ENCODE measurements at regions not wholly inside any gene's neighbourhood (a gene's known extent, or its start where the extent isn't known, plus 50 kb on each side); places are given as distances from the start of the nearest gene placed in this dataset.
"Not testable (repeated sequence)": the region's sequence is repeated elsewhere in the genome, so short reads cannot be mapped to it uniquely, and the experiment has no call there.

DNA sequence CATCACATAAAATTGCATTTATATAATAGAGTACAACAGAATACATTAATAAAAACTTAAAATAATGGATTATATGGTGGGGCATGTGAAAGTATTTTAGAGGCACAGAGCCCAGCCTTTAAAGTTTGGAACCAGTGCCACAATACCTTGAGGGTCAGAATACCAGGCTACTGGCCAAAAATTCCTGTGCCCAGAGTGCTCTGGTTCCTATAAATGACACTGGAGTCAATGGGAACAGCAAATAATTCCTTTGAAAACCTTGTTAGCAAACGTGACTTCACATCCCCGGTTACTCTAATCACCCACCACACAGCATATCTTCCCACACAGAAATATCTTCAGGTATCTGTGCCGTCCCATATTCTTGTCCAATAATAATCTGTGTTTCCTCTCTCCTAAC, 1242.6 kb downstream of the DIAPH3 start:
- no peak for TF ChIP-seq JUND (IDR thresholded peaks at IDR 0.05; ENCODE audit: low read depth)
- in situ Hi-C loops (cut with HindIII; ENCODE audit: low pct_unique_long_range_greater_than_20kb, low sequenced_read_pairs), result no loop called here
- DNase-seq (ENCODE audit: low read depth in 1 of 2, low spot score in 1 of 2), result peak in 1 of 2 experiments; percentile 66

DNA sequence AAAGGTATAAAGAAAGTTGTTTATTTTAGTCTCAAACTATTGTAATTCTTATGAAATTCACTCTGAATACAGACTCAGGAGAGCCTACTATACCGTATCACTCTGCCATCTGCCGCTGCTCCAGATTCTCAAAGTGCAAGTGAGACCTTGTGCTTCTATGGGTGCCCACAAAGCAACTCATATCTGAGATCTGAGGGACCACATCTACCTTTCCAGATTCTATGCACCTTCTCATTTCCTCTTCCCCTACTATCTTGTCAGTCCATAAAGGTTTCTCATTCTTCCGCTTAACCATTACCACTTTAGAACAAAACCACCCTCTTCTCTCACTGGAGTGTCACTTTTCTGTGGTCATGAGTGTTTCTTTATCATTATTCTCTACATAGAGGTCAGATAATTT, 1236.9 kb downstream of the DIAPH3 start:
- in situ Hi-C loops (cut with HindIII; ENCODE audit: low pct_unique_long_range_greater_than_20kb, low sequenced_read_pairs), result no loop called here

DNA sequence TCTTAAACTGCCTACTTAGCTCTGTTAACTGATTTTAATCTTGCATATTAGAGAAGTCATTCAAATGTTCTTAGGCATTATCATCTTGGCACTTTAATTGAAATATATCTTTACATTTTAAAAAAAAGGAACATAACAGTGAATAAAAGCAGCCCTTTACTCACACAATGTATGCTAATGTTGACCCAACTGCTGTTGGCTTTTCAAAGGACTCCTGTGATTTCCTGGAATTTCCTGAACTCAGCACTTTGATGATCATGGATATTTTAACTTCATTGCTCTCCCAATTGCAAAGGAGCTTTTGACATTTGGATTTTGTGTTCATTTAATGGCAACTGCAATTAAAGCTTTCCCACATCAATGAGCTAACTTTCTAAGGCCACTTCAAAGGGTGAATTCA, 1230.3 kb downstream of the DIAPH3 start:
- in situ Hi-C loops (cut with HindIII; ENCODE audit: low pct_unique_long_range_greater_than_20kb, low sequenced_read_pairs), result no loop called here
- DNase-seq (ENCODE audit: low read depth in 1 of 2, low spot score in 1 of 2), result no peak
- TF ChIP-seq JUND (IDR thresholded peaks at IDR 0.05; ENCODE audit: low read depth), result no peak

More for the DNA sequence above, 1236.9 kb downstream of the DIAPH3 start:
- no peak for DNase-seq (ENCODE audit: low read depth in 1 of 2, low spot score in 1 of 2)
- no peak for TF ChIP-seq JUND (IDR thresholded peaks at IDR 0.05; ENCODE audit: low read depth)

DNA sequence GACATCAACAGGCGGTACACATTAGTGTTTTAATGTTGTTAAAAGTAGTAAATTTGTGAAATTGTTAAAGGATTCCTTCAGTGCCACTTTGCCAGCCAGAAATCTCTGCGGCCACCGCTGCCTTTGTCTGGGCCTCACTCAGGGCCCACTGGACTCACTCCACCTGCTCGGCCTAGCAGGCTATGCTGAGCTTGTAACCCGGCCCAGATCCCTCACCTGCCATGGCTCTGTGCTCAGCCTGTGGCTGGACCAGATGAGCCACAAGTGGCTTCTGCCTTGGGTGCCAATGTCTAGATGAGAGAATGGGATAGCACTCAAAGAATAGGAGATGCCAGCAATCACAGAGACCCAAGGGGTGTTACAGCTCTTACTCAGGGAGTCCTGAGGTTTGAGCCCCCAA, 1228.0 kb downstream of the DIAPH3 start:
- in situ Hi-C loops (cut with HindIII; ENCODE audit: low pct_unique_long_range_greater_than_20kb, low sequenced_read_pairs), result no loop called here
- no peak for DNase-seq (ENCODE audit: low read depth in 1 of 2, low spot score in 1 of 2)
- no peak for TF ChIP-seq JUND (IDR thresholded peaks at IDR 0.05; ENCODE audit: low read depth)

DNA sequence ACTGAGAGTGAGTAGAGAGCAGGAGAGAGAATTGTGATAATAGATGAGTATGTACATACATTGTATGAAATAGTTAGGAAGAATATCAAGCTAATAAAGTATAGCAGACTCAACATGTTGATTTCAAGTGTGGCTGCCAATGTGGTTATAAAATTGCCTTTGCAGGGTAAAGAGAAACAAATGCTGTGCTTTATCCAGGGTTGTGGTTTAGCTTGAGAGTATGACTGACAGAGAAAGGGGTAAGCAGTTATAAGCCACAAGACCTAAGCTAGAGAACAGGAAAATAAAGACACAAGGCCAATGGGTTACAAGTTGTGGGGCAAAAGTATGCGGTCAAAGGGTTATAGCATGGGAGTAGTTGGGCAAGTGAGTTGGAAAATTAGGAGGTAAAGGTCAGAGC, 1217.5 kb downstream of the DIAPH3 start:
- TF ChIP-seq JUND (IDR thresholded peaks at IDR 0.05; ENCODE audit: low read depth), result no peak

DNA sequence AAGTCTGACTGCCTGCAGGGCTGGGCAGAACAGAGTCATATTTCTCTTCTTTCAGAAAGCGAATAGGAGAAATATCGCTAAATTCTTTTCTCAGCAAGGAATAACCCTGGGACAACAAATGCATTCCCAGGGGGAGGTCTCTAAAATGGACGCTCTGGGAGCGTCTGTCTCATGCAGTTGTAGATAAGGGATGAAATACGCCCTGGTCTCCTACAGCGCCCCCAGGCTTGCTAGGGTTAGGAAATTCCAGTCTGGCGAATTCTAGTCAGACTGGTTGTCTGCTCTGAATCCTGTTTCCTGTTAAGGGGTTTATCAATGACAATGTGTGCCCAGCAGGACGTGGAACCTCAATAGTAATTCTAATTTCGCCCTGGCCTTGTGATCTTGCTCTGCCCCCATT, 1214.1 kb downstream of the DIAPH3 start:
- in situ Hi-C loops (cut with HindIII; ENCODE audit: low pct_unique_long_range_greater_than_20kb, low sequenced_read_pairs), result no loop called here
- peak in 1 of 2 experiments; percentile 1 for DNase-seq (ENCODE audit: low read depth in 1 of 2, low spot score in 1 of 2)
- no peak for TF ChIP-seq JUND (IDR thresholded peaks at IDR 0.05; ENCODE audit: low read depth)

More for the DNA sequence above, 1217.5 kb downstream of the DIAPH3 start:
- in situ Hi-C loops (cut with HindIII; ENCODE audit: low pct_unique_long_range_greater_than_20kb, low sequenced_read_pairs), result no loop called here
- no peak for DNase-seq (ENCODE audit: low read depth in 1 of 2, low spot score in 1 of 2)

DNA sequence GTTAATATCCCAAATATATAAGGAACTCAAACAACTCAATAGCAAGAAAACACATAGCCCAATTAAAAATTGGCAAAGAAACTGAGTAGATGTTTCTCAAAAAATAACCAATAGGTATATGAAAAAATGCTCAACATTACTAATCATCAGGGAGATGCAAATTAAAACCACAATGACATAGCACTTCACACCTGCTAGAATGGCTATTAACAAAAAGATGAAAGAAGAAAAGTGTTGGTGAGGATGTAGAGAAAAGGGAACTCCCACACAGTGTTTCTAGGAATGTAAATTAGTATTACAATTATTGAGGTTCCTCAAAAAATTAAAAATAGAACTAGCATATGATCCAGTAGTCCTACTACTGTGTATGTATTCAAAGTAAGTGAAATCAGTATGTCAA, 1212.8 kb downstream of the DIAPH3 start:
- TF ChIP-seq JUND (IDR thresholded peaks at IDR 0.05; ENCODE audit: low read depth), result no peak

DNA sequence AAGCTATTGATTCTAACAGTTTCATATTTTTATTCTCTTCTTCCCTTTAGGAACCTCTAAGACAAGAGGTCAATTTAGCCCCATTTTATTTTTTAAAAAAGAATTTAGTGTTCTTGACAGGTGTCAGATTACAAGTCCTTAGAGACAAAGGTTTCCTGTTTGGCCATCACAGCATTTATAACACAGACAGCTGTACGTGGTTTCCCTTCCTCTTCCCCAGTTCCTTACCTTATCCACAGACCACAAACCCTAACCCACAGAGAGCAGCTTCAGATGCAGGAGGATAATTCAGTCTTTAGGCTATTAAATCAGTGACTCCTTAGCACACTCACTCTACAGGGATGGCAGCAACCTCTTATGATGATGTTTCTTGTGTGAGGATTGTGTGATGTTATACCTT, 1210.1 kb downstream of the DIAPH3 start:
- no peak for DNase-seq (ENCODE audit: low read depth in 1 of 2, low spot score in 1 of 2)
- in situ Hi-C loops (cut with HindIII; ENCODE audit: low pct_unique_long_range_greater_than_20kb, low sequenced_read_pairs), result no loop called here
- TF ChIP-seq JUND (IDR thresholded peaks at IDR 0.05; ENCODE audit: low read depth), result no peak

More for the DNA sequence above, 1212.8 kb downstream of the DIAPH3 start:
- in situ Hi-C loops (cut with HindIII; ENCODE audit: low pct_unique_long_range_greater_than_20kb, low sequenced_read_pairs), result no loop called here
- DNase-seq (ENCODE audit: low read depth in 1 of 2, low spot score in 1 of 2), result no peak

DNA sequence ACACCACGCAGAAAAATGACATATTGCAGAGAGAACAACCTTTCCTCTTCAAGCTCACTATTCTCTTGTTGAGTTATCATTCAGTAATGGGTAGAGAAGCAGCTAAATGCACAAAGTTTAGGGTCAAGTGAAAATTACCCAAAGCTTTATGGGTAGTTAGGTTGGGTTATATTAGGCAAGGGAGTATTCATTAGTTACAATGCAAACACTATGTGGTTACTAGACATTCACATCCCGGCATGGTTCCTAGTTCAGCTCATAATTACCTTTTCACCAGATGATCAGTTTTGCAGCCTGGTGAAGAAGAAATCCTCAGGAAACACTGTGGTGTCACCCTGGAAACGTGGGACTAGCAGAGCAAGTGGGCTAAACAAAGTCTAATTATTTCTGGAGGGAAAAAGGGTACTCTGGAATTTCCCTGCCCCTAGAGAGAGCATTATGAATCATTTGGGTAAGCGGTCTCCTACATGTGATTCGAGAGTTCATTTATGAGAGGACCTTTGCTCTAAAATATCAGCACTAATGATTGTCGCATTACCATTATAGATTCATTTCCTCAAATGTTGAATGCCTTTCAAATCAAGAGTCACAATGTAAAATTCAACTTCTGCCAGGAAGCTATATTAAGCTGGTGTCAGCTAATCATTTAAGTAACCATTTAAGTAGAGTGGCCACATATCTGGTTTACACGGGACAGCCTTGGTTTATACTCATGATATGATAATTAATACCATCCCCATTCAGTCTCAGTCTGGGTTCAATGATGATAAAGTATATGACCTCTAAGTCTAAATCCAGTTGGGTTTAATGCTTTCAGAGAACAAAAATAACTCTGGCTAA, 1208.0 kb downstream of the DIAPH3 start:
- in situ Hi-C loops (cut with HindIII; ENCODE audit: low pct_unique_long_range_greater_than_20kb, low sequenced_read_pairs), result no loop called here
- DNase-seq (ENCODE audit: low read depth in 1 of 2, low spot score in 1 of 2), result no peak
- no peak for TF ChIP-seq JUND (IDR thresholded peaks at IDR 0.05; ENCODE audit: low read depth)

DNA sequence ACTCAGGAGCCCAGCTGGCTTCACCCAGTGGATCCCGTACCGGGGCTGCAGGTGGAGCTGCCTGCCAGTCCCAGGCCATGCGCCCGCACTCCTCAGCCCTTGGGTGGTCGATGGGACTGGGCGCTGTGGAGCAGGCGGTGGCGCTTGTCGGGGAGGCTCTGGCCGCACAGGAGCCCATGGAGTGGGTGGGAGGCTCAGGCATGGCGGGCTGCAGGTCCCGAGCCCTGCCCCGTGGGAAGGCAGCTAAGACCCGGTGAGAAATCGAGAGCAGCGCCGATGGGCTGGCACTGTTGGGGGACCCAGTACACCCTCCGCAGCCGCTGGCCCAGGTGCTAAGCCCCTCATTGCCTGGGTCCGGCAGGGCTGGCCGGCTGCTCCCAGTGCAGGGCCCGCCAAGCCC, 1205.6 kb downstream of the DIAPH3 start:
- DNase-seq (ENCODE audit: low read depth in 1 of 2, low spot score in 1 of 2); in situ Hi-C loops (cut with HindIII; ENCODE audit: low pct_unique_long_range_greater_than_20kb, low sequenced_read_pairs): not testable (repeated sequence)

DNA sequence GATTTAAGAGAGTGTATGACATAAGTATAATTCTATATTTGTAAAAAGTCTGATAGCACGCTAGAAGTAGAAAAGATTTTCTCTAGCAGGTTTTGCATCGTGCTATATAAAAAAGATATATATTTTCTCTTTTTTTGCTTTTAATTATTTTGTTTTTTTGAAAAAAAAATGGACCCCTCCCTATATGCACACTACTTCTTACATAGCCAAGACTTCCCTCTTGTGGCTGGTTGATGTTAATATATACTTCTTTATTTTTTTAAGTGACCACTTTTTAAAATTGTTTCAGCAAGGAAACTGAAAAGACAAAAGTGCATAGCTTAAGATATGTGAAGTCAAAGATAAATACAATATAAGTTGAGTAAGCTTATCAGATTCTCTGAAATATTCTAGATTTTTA, 1202.8 kb downstream of the DIAPH3 start:
- no peak for TF ChIP-seq JUND (IDR thresholded peaks at IDR 0.05; ENCODE audit: low read depth)
- in situ Hi-C loops (cut with HindIII; ENCODE audit: low pct_unique_long_range_greater_than_20kb, low sequenced_read_pairs), result no loop called here
- DNase-seq (ENCODE audit: low read depth in 1 of 2, low spot score in 1 of 2), result peak in 1 of 2 experiments; percentile 37

DNA sequence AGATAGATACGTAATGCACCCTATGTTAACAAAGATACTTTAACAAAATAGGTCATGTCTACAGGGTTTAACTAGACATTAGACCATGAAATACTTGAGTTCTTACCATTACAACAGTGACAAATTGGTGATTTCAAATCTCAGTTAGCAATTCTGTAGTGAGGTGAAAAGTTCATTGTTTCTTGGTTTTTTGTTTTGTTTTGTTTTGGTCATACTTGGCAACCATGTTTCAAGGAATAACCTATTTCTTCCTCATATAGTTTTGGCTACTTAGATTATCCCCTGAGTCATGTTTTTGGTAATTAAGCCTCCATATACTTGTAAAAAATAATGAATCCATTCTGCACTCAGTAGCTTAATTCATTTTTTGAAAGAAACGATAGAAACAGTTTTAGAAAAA, 1200.4 kb downstream of the DIAPH3 start:
- TF ChIP-seq JUND (IDR thresholded peaks at IDR 0.05; ENCODE audit: low read depth), result no peak
- in situ Hi-C loops (cut with HindIII; ENCODE audit: low pct_unique_long_range_greater_than_20kb, low sequenced_read_pairs), result no loop called here
- DNase-seq (ENCODE audit: low read depth in 1 of 2, low spot score in 1 of 2), result no peak

DNA sequence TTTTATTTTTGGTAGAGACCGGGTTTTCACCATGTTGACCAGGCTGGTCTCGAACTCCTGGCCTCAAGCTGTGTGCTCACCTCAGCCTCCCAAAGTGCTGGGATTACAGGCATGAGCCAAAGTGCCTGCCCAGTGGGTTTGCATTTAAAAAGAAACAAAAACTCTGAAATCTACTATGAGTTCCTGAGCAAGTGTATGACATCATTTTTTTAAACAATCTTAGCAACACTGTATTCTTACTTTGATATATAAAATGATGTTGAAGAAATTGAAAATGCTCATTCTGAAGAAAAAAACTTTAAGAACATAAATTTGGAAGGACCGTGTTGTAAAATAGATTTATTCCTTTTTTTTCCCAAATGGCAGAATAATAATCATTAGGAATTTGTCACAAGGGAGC, 1199.7 kb downstream of the DIAPH3 start:
- no peak for DNase-seq (ENCODE audit: low read depth in 1 of 2, low spot score in 1 of 2)
- in situ Hi-C loops (cut with HindIII; ENCODE audit: low pct_unique_long_range_greater_than_20kb, low sequenced_read_pairs), result no loop called here
- no peak for TF ChIP-seq JUND (IDR thresholded peaks at IDR 0.05; ENCODE audit: low read depth)

DNA sequence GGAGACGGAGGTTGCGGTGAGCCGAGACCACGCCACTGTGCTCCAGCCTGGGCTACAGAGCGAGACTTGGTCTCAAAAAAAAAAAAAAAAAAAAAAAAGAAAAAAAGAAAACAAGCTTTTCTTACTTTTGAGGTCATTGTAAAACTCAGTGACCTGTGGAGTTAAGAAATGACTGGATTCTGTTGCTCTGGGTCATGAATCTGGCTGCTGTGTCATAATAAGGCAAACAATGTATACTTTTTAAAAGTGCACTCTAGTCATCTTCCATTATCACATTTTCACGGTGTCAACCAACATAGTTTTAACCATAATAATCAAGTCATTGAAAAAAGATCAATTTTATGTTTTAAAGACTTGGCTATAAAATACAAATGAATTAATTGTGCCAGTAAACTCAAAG, 1186.6 kb downstream of the DIAPH3 start:
- no peak for DNase-seq (ENCODE audit: low read depth in 1 of 2, low spot score in 1 of 2)
- in situ Hi-C loops (cut with HindIII; ENCODE audit: low pct_unique_long_range_greater_than_20kb, low sequenced_read_pairs), result no loop called here
- TF ChIP-seq JUND (IDR thresholded peaks at IDR 0.05; ENCODE audit: low read depth), result no peak

Measured in T47D (cell line).